PC-3 (cell line): ENCODE measurements at regions not wholly inside any gene's neighbourhood (a gene's known extent, or its start where the extent isn't known, plus 50 kb on each side); places are given as distances from the start of the nearest gene placed in this dataset.

Experiments used
- EZH2 ChIP-seq: fragments of 300-600 bp; sonication (generic); IDR thresholded peaks from one replicate; pipeline ENCODE4 v1.6.1; 2017; ENCODE audit warnings: antibody characterized with exemption, mild to moderate bottlenecking, low read length; ENCODE audit not compliant: unreplicated experiment
- TF ChIP-seq, protein P1 (sequence below): fragments of 300-600 bp; sonication (generic); conservative IDR thresholded peaks from 2 replicates; pipeline ENCODE4 v1.5.1; 2017; ENCODE audit warnings: antibody characterized with exemption, low read depth, mild to moderate bottlenecking, low read length

DNA sequence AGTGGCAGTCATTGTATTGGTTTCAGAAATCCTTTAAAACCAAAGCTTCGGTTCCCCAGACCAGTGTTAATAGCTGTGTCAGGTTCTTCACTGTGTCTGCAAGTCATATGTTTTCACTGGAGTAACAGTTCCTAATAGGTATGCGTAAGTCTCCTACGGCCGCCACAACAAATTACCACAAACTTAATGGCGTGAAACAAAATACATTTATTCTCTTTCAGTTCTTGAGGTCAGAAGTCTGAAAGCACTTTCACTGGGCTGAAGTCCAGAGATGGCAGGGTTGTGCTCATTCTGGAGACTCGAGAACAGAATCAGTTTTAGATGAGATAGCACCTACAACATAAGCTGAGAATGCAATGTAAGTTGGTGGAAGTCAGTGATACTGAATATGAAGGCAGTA lies 556.2 kb downstream of the TLE4 start:
- TF ChIP-seq, protein P1, sequence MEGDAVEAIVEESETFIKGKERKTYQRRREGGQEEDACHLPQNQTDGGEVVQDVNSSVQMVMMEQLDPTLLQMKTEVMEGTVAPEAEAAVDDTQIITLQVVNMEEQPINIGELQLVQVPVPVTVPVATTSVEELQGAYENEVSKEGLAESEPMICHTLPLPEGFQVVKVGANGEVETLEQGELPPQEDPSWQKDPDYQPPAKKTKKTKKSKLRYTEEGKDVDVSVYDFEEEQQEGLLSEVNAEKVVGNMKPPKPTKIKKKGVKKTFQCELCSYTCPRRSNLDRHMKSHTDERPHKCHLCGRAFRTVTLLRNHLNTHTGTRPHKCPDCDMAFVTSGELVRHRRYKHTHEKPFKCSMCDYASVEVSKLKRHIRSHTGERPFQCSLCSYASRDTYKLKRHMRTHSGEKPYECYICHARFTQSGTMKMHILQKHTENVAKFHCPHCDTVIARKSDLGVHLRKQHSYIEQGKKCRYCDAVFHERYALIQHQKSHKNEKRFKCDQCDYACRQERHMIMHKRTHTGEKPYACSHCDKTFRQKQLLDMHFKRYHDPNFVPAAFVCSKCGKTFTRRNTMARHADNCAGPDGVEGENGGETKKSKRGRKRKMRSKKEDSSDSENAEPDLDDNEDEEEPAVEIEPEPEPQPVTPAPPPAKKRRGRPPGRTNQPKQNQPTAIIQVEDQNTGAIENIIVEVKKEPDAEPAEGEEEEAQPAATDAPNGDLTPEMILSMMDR: no peak
- no peak for TF ChIP-seq EZH2
